IPS DF 19.7 (cell line): ENCODE measurements at regions not wholly inside any gene's neighbourhood (a gene's known extent, or its start where the extent isn't known, plus 50 kb on each side); places are given as distances from the start of the nearest gene placed in this dataset.
A peak's percentile ranks its signal among the peaks of the same experiment; 100 is the strongest.

Source experiments
- DNase-seq: peaks from one replicate; pipeline ENCODE4 v3.0.0-alpha.2; 2013; ENCODE audit warnings: low read depth, low spot score

GRCh38 chr4:188819233-188819632 lies 680.0 kb downstream of the TRIML1 start:
- no peak for DNase-seq

GRCh38 chr4:188821500-188821899 lies 682.3 kb downstream of the TRIML1 start:
- no peak for DNase-seq

- DNase-seq = peak; percentile 33
These were observed 683.5 kb downstream of the TRIML1 start for GRCh38 chr4:188822698-188823097.

- no peak for DNase-seq
These were observed 685.3 kb downstream of the TRIML1 start for GRCh38 chr4:188824553-188824952.

- no peak for DNase-seq
These were observed 687.2 kb downstream of the TRIML1 start for GRCh38 chr4:188826393-188826792.

- no peak for DNase-seq
These were observed 700.5 kb downstream of the TRIML1 start for GRCh38 chr4:188839704-188840103.

- DNase-seq = no peak
These were observed 702.3 kb downstream of the TRIML1 start for GRCh38 chr4:188841523-188841922.

- DNase-seq = no peak
These were observed 715.2 kb downstream of the TRIML1 start for GRCh38 chr4:188854436-188854835.

GRCh38 chr4:188858696-188859095 lies 719.5 kb downstream of the TRIML1 start:
- DNase-seq = no peak

- DNase-seq = no peak
These were observed 725.5 kb downstream of the TRIML1 start for GRCh38 chr4:188864741-188865140.

- DNase-seq = no peak
These were observed 728.6 kb downstream of the TRIML1 start for GRCh38 chr4:188867796-188868195.

GRCh38 chr4:188869581-188869980 lies 730.3 kb downstream of the TRIML1 start:
- DNase-seq = no peak

GRCh38 chr4:188872809-188873208 lies 733.6 kb downstream of the TRIML1 start:
- no peak for DNase-seq

- DNase-seq = no peak
These were observed 737.6 kb downstream of the TRIML1 start for GRCh38 chr4:188876881-188877280.

- DNase-seq = no peak
These were observed 740.4 kb downstream of the TRIML1 start for GRCh38 chr4:188879598-188879997.

- DNase-seq = no peak
These were observed 748.7 kb downstream of the TRIML1 start for GRCh38 chr4:188887905-188888304.

- DNase-seq = no peak
These were observed 753.6 kb downstream of the TRIML1 start for GRCh38 chr4:188892837-188893236.

- DNase-seq = no peak
These were observed 764.7 kb downstream of the TRIML1 start for GRCh38 chr4:188903986-188904385.

- no peak for DNase-seq
These were observed 765.4 kb downstream of the TRIML1 start for GRCh38 chr4:188904617-188905016.

GRCh38 chr4:188905248-188905647 lies 766.0 kb downstream of the TRIML1 start:
- no peak for DNase-seq

- DNase-seq = no peak
These were observed 772.0 kb downstream of the TRIML1 start for GRCh38 chr4:188911199-188911598.

GRCh38 chr4:188911707-188912106 lies 772.5 kb downstream of the TRIML1 start:
- no peak for DNase-seq

- DNase-seq = no peak
These were observed 775.9 kb downstream of the TRIML1 start for GRCh38 chr4:188915175-188915574.

- DNase-seq = no peak
These were observed 779.5 kb downstream of the TRIML1 start for GRCh38 chr4:188918787-188919186.

- no peak for DNase-seq
These were observed 791.6 kb downstream of the TRIML1 start for GRCh38 chr4:188930822-188931221.
